GM18507 (cell line): ENCODE measurements at regions not wholly inside any gene's neighbourhood (a gene's known extent, or its start where the extent isn't known, plus 50 kb on each side); places are given as distances from the start of the nearest gene placed in this dataset.
A peak's percentile ranks its signal among the peaks of the same experiment; 100 is the strongest.
"Not testable (repeated sequence)": the region's sequence is repeated elsewhere in the genome, so short reads cannot be mapped to it uniquely, and the experiment has no call there.

Experiments
- DNase-seq: peaks from one replicate; pipeline ENCODE4 v3.0.0; 2011; ENCODE audit warnings: low read depth; ENCODE audit not compliant: insufficient read length; ENCODE audit errors: extremely low spot score
- FAIRE-seq: peaks from 2 replicates; lab custom pipeline; 2011; peaks lifted over from hg19 to GRCh38; lab: Jason Lieb, UNC

- DNase-seq (peak; percentile 14), FAIRE-seq (peak; percentile 86)
These were observed 488.0 kb upstream of the PLXNA2 start for GRCh38 chr1:208731981-208732821.

GRCh38 chr1:208737161-208737560 is 493.0 kb upstream of the PLXNA2 start:
- no peak for DNase-seq
- FAIRE-seq: no peak

- FAIRE-seq (no peak), DNase-seq (no peak)
These were observed 493.7 kb upstream of the PLXNA2 start for GRCh38 chr1:208737922-208738321.

GRCh38 chr1:208739636-208740035 is 495.5 kb upstream of the PLXNA2 start:
- FAIRE-seq, DNase-seq: not testable (repeated sequence)

GRCh38 chr1:208741296-208741695 is 497.1 kb upstream of the PLXNA2 start:
- no peak for DNase-seq
- FAIRE-seq: no peak

- FAIRE-seq (no peak), DNase-seq (no peak)
These were observed 499.2 kb upstream of the PLXNA2 start for GRCh38 chr1:208743361-208743760.

- no peak for DNase-seq
- FAIRE-seq: no peak
These were observed 503.8 kb upstream of the PLXNA2 start for GRCh38 chr1:208747979-208748378.

- no peak for DNase-seq
- FAIRE-seq: no peak
These were observed 504.4 kb upstream of the PLXNA2 start for GRCh38 chr1:208748387-208749165.

GRCh38 chr1:208756339-208756981 is 512.3 kb upstream of the PLXNA2 start:
- FAIRE-seq (no peak), DNase-seq (no peak)

- no peak for DNase-seq
- no peak for FAIRE-seq
These were observed 513.7 kb upstream of the PLXNA2 start for GRCh38 chr1:208757846-208758245.

GRCh38 chr1:208759255-208759654 is 515.1 kb upstream of the PLXNA2 start:
- DNase-seq (no peak), FAIRE-seq (no peak)

GRCh38 chr1:208763971-208764370 is 519.8 kb upstream of the PLXNA2 start:
- no peak for FAIRE-seq
- no peak for DNase-seq

- FAIRE-seq (no peak), DNase-seq (no peak)
These were observed 522.6 kb upstream of the PLXNA2 start for GRCh38 chr1:208766832-208767231.

- no peak for DNase-seq
- no peak for FAIRE-seq
These were observed 523.6 kb upstream of the PLXNA2 start for GRCh38 chr1:208767816-208768215.

- FAIRE-seq (no peak), DNase-seq (no peak)
These were observed 528.7 kb upstream of the PLXNA2 start for GRCh38 chr1:208772891-208773290.

GRCh38 chr1:208775841-208776240 is 531.7 kb upstream of the PLXNA2 start:
- no peak for FAIRE-seq
- no peak for DNase-seq

- FAIRE-seq: no peak
These were observed 534.2 kb upstream of the PLXNA2 start for GRCh38 chr1:208778417-208778816.

GRCh38 chr1:208781391-208782045 is 537.3 kb upstream of the PLXNA2 start:
- FAIRE-seq (no peak), DNase-seq (no peak)

More at GRCh38 chr1:208778417-208778816, 534.2 kb upstream of the PLXNA2 start:
- no peak for DNase-seq

GRCh38 chr1:208782186-208782585 is 538.0 kb upstream of the PLXNA2 start:
- no peak for FAIRE-seq
- no peak for DNase-seq

- DNase-seq: no peak
- FAIRE-seq: no peak
These were observed 541.4 kb upstream of the PLXNA2 start for GRCh38 chr1:208785629-208786028.
